H9 (cell line): ENCODE measurements at regions not wholly inside any gene's neighbourhood (a gene's known extent, or its start where the extent isn't known, plus 50 kb on each side); places are given as distances from the start of the nearest gene placed in this dataset.

Experiments used
- DNase-seq: peaks from one replicate; pipeline ENCODE4 v3.0.0-alpha.2; 2017
- H2AFZ ChIP-seq: one replicate; pipeline ENCODE4 v1.6.1; 2013; ENCODE audit warnings: mild to moderate bottlenecking, low read length, control low read depth, moderate library complexity
- H2AK5ac ChIP-seq: 2 replicates; pipeline ENCODE4 v1.6.1; 2013; ENCODE audit warnings: low read length, control low read depth, mixed read lengths; ENCODE audit not compliant: insufficient read length
- H2BK120ac ChIP-seq: one replicate; pipeline ENCODE4 v1.6.1; 2013; ENCODE audit warnings: low read depth, mild to moderate bottlenecking, low read length, control low read depth, inconsistent platforms; ENCODE audit not compliant: poor library complexity, severe bottlenecking
- H2BK12ac ChIP-seq: 2 replicates; pipeline ENCODE4 v1.6.1; 2013; ENCODE audit warnings: low read length, control low read depth, mixed read lengths, low read depth; ENCODE audit not compliant: insufficient read length
- H2BK15ac ChIP-seq: 2 replicates; pipeline ENCODE4 v1.6.1; 2013; ENCODE audit warnings: low read depth, low read length, control low read depth
- H2BK20ac ChIP-seq: one replicate; pipeline ENCODE4 v1.6.1; 2013; ENCODE audit warnings: low read depth, mild to moderate bottlenecking, low read length, control low read depth, inconsistent platforms; ENCODE audit not compliant: poor library complexity, severe bottlenecking
- H2BK5ac ChIP-seq: 2 replicates; pipeline ENCODE4 v1.6.1; 2013; ENCODE audit warnings: low read length, control low read depth, mixed read lengths; ENCODE audit not compliant: insufficient read length
- H3K14ac ChIP-seq: 2 replicates; pipeline ENCODE4 v1.6.1; 2013; ENCODE audit warnings: low read length, control low read depth; ENCODE audit not compliant: insufficient read depth
- H3K18ac ChIP-seq: 2 replicates; pipeline ENCODE4 v1.6.1; 2013; ENCODE audit warnings: low read depth, mild to moderate bottlenecking, mixed read lengths, low read length, control low read depth; ENCODE audit not compliant: insufficient read length
- H3K23ac ChIP-seq: 2 replicates; pipeline ENCODE4 v1.6.1; 2013; ENCODE audit warnings: low read length, control low read depth, mixed read lengths, low read depth; ENCODE audit not compliant: insufficient read length
- H3K23me2 ChIP-seq: 2 replicates; pipeline ENCODE4 v1.6.1; 2013; ENCODE audit warnings: low read depth, mild to moderate bottlenecking, mixed read lengths, low read length, control low read depth; ENCODE audit not compliant: insufficient read length, poor library complexity, severe bottlenecking
- H3K27ac ChIP-seq: 2 replicates; pipeline ENCODE4 v1.5.1; 2013; ENCODE audit warnings: low read length, control low read depth, mixed read lengths, low read depth; ENCODE audit not compliant: insufficient read length
- H3K27me3 ChIP-seq: 2 replicates; pipeline ENCODE4 v1.6.1; 2013; ENCODE audit warnings: low read length, control low read depth, inconsistent platforms; ENCODE audit not compliant: insufficient read depth
- H3K4ac ChIP-seq: 2 replicates; pipeline ENCODE4 v1.6.1; 2013; ENCODE audit warnings: low read depth, mild to moderate bottlenecking, control low read depth, inconsistent platforms, low read length, moderate library complexity
- H3K4me1 ChIP-seq: 2 replicates; pipeline ENCODE4 v1.6.1; 2013; ENCODE audit warnings: low read length, control low read depth, inconsistent platforms; ENCODE audit not compliant: insufficient read depth
- H3K4me2 ChIP-seq: 2 replicates; pipeline ENCODE4 v1.6.1; 2013; ENCODE audit warnings: low read length, control low read depth, mixed read lengths; ENCODE audit not compliant: insufficient read length, insufficient read depth
- H3K56ac ChIP-seq: 2 replicates; pipeline ENCODE4 v1.6.1; 2013; ENCODE audit warnings: low read depth, mild to moderate bottlenecking, mixed read lengths, low read length, control low read depth; ENCODE audit not compliant: insufficient read length
- H3K79me1 ChIP-seq: 2 replicates; pipeline ENCODE4 v1.6.1; 2013; ENCODE audit warnings: low read depth, mild to moderate bottlenecking, moderate library complexity, low read length, control low read depth, inconsistent platforms; ENCODE audit not compliant: insufficient read depth, poor library complexity, severe bottlenecking
- H3K79me2 ChIP-seq: 2 replicates; pipeline ENCODE4 v1.6.1; 2013; ENCODE audit warnings: low read length, control low read depth, inconsistent platforms; ENCODE audit not compliant: insufficient read depth
- H3K9ac ChIP-seq: 2 replicates; pipeline ENCODE4 v1.6.1; 2013; ENCODE audit warnings: low read length, control low read depth, mixed read lengths; ENCODE audit not compliant: insufficient read length; ENCODE audit errors: extremely low read depth
- H3K9me3 ChIP-seq: one replicate; pipeline ENCODE4 v1.6.1; 2013; ENCODE audit warnings: low read depth, low read length, inconsistent platforms; ENCODE audit not compliant: control insufficient read depth
- H3T11ph ChIP-seq: one replicate; pipeline ENCODE4 v1.6.1; 2013; ENCODE audit warnings: mild to moderate bottlenecking, low read length, control low read depth, inconsistent platforms
- H4K20me1 ChIP-seq: one replicate; pipeline ENCODE4 v1.6.1; 2013; ENCODE audit not compliant: control insufficient read depth, insufficient read length, insufficient read depth
- H4K5ac ChIP-seq: 2 replicates; pipeline ENCODE4 v1.6.1; 2013; ENCODE audit warnings: low read depth, mild to moderate bottlenecking, mixed read lengths, low read length, control low read depth; ENCODE audit not compliant: insufficient read length
- H4K8ac ChIP-seq: replicated peaks from 2 replicates; pipeline ENCODE4 v1.6.1; 2013; ENCODE audit warnings: low read length, control low read depth, mixed read lengths, low read depth; ENCODE audit not compliant: insufficient read length
- H4K91ac ChIP-seq: 2 replicates; pipeline ENCODE4 v1.6.1; 2013; ENCODE audit warnings: low read depth, mild to moderate bottlenecking, moderate library complexity, mixed read lengths, low read length, control low read depth; ENCODE audit not compliant: insufficient read length
- H3K27ac Mint-ChIP-seq, 3 experiments: 2 replicates in 2 of 3; 3 replicates in 1 of 3; pipeline ENCODE4 v1.8.0; 2020 to 2021; ENCODE audit warnings: mixed read lengths in 3 of 3, mild to moderate bottlenecking in 1 of 3, moderate library complexity in 1 of 3
- H3K27me3 Mint-ChIP-seq: 2 replicates; pipeline ENCODE4 v1.8.0; 2021; ENCODE audit warnings: low read depth, mild to moderate bottlenecking, moderate library complexity, mixed read lengths
- H3K36me3 Mint-ChIP-seq, 3 experiments: 2 replicates in 2 of 3; 3 replicates in 1 of 3; pipeline ENCODE4 v1.8.0; 2020 to 2021; ENCODE audit warnings: low read depth in 3 of 3, mixed read lengths in 3 of 3; ENCODE audit not compliant: insufficient read depth in 1 of 3
- H3K4me1 Mint-ChIP-seq, 2 experiments: 2 replicates each; pipeline ENCODE4 v1.8.0; 2020; ENCODE audit warnings: mixed read lengths in 2 of 2
- H3K4me3 Mint-ChIP-seq, 2 experiments: 2 replicates in 1 of 2; 3 replicates in 1 of 2; pipeline ENCODE4 v1.8.0; 2020 to 2021; ENCODE audit warnings: mild to moderate bottlenecking in 2 of 2, mixed read lengths in 2 of 2, moderate library complexity in 1 of 2
- H3K9me3 Mint-ChIP-seq, 2 experiments: 2 replicates in 1 of 2; 3 replicates in 1 of 2; pipeline ENCODE4 v1.8.0; 2020; ENCODE audit warnings: mild to moderate bottlenecking in 2 of 2, mixed read lengths in 2 of 2, moderate library complexity in 1 of 2
- CTCF ChIP-seq: fragments of 200-600 bp; sonication (generic); conservative IDR thresholded peaks from 3 replicates; pipeline ENCODE4 v1.8.0; 2021; ENCODE audit warnings: antibody characterized with exemption, mild to moderate bottlenecking
- WGBS: extraction: QIAGEN DNeasy Blood & Tissue Kit; methylation state at CpG from one replicate; pipeline ENCODE4 v1.1.7; 2013; ENCODE audit warnings: missing lambda C conversion rate, low lambda C conversion rate, mixed read lengths; ENCODE audit not compliant: insufficient read length; ENCODE audit errors: extremely low coverage; 5-methylcytosine and 5-hydroxymethylcytosine counted together

- Histone ChIP-seq H3K4ac (no peak overlapping the region), H3K9ac (no peak overlapping the region), H2BK5ac (no peak overlapping the region), H3K27ac (no peak overlapping the region), H3T11ph (no peak overlapping the region), H2BK12ac (no peak overlapping the region), H4K8ac (no peak overlapping the region), H3K56ac (no peak overlapping the region), H3K27me3 (no peaks in the 10 kb centered on the region), H2AK5ac (no peak overlapping the region), H3K79me1 (no peaks in the 10 kb centered on the region), H4K91ac (no peak overlapping the region), H3K23ac (no peak overlapping the region), H4K5ac (no peak overlapping the region), H2BK15ac (no peak overlapping the region), H3K4me1 (peaks cover 5% of the 10 kb centered on the region; the same call in 1 of the 2 replicates), H3K79me2 (no peaks in the 10 kb centered on the region), H3K14ac (no peak overlapping the region), H2BK120ac (no peak overlapping the region), H3K23me2 (no peaks in the 10 kb centered on the region), H3K18ac (no peak overlapping the region), H3K4me2 (no peak overlapping the region), H2BK20ac (no peak overlapping the region), H3K9me3 (no peaks in the 10 kb centered on the region), H4K20me1 (no peaks in the 10 kb centered on the region), H2AFZ (no peak overlapping the region)
- H3K27me3 Mint-ChIP-seq = no peaks in the 10 kb centered on the region
- DNase-seq = peak; percentile 32
- H3K4me3 Mint-ChIP-seq = no peak overlapping the region
- no peaks in the 10 kb centered on the region; a peak in 1 of 5 replicates for H3K9me3 Mint-ChIP-seq
- WGBS = no CpG with 5 or more reads among the region's 10 CpGs
- no peaks in the 10 kb centered on the region for H3K36me3 Mint-ChIP-seq
- H3K27ac Mint-ChIP-seq = peak overlapping the region; percentile 7 to 50 (median 15); a peak in 3 of 7 replicates
- TF ChIP-seq CTCF = no peak
- H3K4me1 Mint-ChIP-seq = peaks cover 19 to 24% of the 10 kb centered on the region in 2 experiments
Observed at GRCh38 chr14:61203081-61203753, 77.9 kb downstream of the TMEM30B start.
